Right ventricle myocardium superior (tissue), 1 donor: ENCODE measurements at regions not wholly inside any gene's neighbourhood (a gene's known extent, or its start where the extent isn't known, plus 50 kb on each side); places are given as distances from the start of the nearest gene placed in this dataset.

ENCODE experiments used
- ATAC-seq: fragments of 200-7000 bp; cut with Tn5 transposase; one replicate; pipeline ENCODE4 v1.9.1; 2020; ENCODE audit warnings: mild to moderate bottlenecking; ENCODE audit not compliant: poor library complexity
- DNase-seq: peaks from one replicate; pipeline ENCODE4 v3.0.0-alpha.2; 2020
- intact Hi-C: fragments of 100-400 bp; cut with DNase I; formaldehyde crosslinking; loops from one replicate; pipeline ENCODE4 v1.11.2; 2022
- donor health status: DM: no; HTN: yes; CAD: no; lungs with severe emphysema.

DNA sequence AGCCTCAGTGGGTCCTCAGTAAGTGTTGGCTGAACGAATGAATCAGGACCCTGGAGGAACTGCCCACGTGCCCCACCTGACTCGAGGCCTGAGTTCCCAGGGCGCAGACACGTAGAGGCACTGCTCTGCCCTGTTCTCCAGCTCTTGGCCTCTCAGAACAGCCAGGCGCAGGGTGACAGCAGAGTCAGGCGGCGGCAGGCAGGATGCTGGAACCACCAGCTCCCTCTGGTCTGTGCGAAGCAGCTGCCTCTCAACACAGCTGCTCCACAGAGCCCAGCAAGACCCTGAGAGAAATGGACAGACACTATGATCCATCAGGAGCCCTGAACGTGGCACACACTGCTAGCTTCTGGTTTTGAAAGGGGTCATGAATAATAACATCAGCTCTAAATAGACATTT lies 53.1 kb upstream of the BCO1 start:
- intact Hi-C loops = no loop called here
- DNase-seq (no peak), ATAC-seq (no peak)

DNA sequence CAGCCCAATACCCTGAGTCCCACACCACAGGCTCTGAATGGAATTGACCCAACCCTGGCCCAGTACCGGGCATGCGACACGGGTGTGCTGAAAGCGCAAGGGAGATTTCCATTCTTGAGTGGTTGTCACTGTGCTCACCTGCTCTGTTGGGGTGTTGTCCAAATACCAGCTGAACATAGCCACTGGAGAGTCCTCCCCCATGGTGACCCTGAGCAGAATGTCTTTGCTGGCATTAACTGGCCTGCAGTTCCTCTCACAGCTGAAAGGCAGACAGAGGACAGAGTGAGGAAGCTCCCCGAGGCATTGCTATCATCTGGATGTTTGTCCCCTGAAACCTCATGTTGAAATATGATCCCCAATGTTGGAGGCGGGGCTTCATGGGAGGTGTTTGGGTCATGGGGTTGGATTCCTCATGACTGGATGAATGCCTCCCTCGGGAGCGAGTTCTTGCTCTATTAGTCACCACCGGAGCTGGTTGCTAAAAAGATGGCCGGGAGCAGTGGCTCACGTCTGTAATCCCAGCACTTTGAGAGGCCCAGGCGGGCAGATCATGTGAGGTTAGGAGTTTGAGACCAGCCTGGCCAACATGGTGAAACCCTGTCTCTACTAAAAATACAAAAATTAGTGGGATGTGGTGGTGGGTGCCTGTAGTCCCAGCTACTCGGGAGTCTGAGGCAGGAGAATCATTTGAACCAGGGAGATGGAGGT lies 57.3 kb upstream of the BCO1 start:
- peak; percentile 88 for DNase-seq
- intact Hi-C loops = no loop called here
- ATAC-seq = peak; percentile 94

DNA sequence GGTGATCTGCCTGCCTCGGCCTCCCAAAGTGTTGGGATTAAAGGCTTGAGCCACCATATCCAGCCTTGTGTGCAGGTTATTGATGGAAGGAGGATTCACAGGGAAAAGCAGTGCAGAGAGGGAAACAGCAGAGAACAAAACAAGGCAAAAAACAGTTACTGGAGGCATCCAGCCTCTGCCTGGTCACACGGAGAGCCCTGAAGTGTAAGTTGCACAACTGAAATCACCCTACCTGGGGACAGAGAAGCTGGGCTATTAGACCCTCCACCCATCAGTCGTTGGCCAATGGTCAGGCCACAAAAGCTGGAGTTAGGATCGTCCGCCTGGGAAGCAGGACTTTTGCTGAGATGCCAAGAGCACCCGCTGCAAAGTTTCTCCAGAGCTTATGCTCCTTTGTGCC lies 57.9 kb upstream of the BCO1 start:
- DNase-seq (no peak), ATAC-seq (peak; percentile 24)
- intact Hi-C loops = no loop called here

DNA sequence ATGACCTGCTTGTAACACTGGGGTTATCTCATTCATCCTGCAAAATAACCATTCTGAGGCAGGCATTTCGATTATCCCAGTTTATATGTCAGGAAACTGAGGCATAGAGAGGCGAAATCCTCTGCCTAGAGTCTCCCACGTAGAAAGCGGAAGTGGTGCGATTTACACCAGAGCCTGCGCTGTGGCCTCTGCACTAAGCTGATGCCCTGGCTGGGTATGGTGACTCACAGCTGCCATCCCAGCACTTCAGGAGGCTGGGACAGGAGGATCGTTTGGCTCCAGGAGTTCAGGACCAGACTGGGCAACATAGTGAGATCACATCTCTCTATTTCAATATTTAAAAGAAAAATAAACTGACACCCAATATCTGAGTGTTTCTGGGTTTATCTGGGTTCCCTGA lies 59.3 kb upstream of the BCO1 start:
- no peak for ATAC-seq
- no peak for DNase-seq
- intact Hi-C loops = no loop called here

DNA sequence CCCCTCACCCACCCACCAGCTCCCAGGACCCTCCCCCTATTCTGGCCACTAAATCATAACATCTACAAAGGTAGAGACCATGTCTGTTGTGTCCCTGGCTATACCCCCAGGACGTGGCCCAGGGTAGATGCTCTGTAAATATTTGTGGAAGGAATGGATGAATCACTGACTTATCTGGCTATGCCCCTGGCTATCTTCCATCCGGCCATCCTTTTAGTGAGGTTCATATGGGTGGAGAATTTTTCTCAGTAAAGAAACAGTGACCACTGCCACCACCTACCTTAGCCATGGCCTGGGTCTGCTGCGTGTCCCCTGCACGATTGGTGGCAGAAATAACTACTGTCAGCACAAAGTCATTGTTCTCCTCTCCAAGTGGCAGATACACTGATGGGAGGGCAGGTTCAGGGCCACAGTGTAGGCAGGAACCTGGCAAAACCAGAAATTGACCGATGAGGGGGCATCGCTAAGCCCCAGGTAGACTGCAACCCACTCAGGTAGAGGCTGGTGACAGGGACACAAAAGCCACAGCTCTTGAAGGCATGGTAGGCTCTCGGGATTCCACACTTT lies 63.1 kb upstream of the BCO1 start:
- DNase-seq = no peak
- intact Hi-C loops = no loop called here
- no peak for ATAC-seq

DNA sequence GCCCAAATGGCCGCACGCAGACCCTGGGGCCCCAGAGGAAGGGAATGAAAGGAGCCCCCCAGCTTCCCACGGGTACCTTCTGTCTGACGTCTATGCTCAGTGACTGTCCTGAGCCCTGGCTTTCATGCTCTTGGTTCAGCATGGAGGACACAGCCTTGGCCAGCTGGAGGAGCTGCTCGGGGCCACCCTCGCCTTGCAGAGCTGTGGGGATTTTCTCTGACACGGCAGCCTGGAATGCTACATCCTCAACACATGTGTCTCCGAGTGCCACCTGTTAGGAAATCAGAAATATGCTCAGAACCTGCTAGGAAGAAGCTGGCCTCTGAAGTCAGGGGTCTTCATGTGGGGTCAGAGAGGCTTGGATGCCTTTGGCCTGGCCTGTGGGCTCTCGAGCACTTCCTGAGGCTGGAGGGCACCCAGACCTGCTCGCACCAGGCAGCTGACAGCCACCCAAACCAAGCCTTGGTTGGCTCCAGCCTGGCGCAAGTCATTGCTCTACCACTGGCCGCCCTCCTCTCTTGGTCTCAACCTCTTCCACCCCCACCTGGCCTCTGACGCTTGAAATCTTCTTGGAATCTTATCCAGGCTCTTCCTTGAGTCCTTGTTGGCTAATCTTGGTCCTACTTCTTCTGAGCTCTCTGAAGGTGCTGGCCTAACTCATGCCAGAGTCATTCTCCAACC lies 63.7 kb upstream of the BCO1 start:
- no peak for DNase-seq
- no peak for ATAC-seq
- intact Hi-C loops = no loop called here

DNA sequence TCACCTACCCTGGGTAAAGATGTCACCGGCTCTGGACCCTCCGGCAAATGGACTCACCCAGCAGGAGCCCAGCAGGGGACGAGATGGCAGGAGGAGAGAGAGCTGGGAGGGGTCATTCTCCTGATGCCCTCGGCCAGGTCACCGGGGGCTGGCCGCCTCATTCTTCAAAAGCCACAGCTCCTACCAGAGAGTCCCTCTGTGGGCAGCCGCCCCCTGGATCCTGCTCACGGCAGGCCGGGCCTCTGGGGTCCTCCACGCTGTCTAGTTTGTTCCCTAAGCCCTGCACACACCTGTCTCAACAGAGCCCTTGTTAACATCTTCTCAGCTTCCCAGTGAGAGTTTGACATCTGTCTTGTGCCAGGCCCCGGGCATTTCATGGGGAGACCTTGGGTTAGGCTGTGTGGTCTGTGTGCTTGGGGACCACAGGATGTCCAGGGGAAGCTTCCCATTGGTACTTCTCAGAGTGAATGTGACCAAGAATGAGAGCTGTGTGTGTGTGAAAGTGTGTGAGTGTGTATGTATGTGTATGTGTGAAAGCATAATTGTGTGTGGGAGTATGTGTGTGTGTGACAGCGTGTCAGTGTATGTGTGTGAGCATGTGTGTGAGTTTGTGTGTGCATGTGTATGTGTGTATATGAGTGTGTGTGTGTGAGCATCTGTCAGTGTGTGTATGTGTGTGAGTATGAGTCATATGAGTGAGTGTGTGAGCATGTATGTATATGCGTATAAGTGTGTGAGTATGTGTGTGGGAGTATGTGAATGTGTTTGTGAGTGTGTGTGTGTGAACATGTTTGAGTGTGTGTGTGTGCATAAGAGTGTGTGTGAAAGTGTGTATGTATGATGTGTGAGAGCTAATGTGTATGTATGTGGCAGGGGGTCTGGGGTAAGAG lies 65.5 kb upstream of the BCO1 start:
- intact Hi-C loops = no loop called here
- ATAC-seq (no peak), DNase-seq (no peak)

DNA sequence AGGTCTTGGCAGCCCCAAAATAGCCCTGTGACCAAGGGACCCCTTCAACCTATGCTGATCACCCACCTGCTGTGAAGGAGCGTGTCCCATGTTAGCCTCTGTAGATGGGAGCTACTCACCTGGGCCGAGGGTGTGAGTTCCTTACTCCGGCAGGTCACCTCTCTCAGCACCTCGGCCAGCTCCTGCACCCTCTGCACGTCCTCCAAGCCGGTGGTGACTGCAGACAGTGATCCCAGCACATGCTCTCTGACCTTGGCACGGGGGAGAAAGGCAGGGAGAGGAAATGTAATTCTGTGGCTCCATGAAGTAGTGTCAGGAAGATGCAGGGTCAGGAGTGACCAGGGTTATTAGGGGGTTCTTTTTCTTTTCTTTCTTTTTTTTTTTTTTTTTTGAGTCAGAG lies 67.7 kb upstream of the BCO1 start:
- ATAC-seq = no peak
- no peak for DNase-seq
- intact Hi-C loops = no loop called here

DNA sequence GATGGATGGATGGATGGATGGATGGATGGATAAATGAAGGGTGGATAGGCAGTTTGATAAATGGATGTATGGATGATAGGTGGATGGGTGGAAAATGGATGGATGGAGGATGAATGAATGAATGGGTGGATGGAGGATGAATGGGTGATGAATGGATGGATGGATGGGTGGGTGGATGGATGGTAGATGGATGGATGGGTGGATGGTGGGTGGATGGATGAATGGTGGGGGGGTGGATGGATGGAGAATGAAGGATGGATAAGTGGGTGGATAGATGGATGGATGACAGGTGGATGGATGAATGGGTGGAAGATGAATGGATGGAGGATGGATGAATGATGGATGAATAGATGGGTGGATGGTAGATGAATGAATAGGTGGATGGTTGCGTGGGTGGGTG lies 70.1 kb upstream of the BCO1 start:
- intact Hi-C loops = no loop called here
- no peak for DNase-seq
- no peak for ATAC-seq

DNA sequence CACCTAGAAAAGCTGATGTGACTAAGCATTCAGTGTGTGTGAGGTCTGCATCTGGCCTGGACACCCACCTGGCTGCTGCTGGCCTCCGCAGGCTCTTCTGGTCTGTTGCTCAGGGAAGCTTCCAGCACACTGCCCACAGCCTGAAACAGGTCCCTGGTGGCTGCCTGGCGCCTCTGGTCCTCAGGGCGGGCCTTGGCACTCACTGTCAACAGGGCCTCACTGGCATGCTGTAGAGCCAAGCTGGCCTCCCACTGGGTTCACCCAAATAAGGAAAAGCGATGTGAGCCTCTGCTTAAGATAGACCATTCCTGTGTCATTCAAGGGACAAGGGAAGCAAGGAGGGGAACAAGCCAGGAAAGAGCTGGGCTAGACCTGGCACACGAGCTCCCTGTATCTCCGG lies 70.6 kb upstream of the BCO1 start:
- peak; percentile 55 for DNase-seq
- peak; percentile 72 for ATAC-seq
- intact Hi-C loops = no loop called here

DNA sequence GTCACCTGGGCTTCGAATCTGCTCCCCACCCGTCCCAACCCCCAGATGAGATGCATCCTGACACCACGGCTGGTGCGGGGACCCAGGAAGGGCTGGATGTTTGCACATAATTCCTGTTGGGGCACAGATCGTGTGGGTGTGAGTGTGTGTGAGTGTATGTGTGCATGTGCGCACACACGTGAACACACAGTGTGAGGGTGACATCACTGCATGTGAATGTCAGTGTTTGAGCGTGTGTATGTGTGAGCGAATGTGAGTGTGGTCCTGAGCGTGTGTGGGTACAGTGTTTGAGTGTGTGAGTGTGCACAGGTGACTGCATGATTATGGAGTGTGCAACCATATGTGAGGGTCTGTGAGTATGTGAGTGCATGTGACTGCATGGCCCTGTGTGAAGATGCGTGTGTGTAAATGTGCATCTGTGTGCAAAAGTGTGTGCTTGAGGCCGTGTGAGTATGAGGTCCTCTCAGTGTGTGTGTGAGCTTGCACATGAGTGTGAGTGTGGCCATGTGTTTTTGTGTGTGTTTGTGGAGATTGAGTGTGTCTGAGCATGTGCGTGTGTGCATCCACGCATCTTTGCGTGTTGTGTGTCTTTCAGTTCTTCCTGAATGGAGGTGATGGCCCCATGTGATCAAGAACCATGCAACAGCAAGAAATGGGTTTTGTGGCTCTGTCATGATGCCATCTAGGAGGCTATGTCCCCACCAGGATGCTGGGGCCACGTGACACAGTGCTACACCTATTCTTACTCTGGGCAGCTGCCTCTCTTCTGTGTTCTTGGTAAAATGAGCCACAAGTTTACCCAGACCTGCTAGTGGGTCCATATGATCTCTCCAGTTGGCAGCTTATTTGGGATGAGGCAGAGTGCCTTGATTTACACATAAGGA lies 70.5 kb upstream of the GCSH start:
- intact Hi-C loops = no loop called here
- DNase-seq (no peak), ATAC-seq (no peak)

DNA sequence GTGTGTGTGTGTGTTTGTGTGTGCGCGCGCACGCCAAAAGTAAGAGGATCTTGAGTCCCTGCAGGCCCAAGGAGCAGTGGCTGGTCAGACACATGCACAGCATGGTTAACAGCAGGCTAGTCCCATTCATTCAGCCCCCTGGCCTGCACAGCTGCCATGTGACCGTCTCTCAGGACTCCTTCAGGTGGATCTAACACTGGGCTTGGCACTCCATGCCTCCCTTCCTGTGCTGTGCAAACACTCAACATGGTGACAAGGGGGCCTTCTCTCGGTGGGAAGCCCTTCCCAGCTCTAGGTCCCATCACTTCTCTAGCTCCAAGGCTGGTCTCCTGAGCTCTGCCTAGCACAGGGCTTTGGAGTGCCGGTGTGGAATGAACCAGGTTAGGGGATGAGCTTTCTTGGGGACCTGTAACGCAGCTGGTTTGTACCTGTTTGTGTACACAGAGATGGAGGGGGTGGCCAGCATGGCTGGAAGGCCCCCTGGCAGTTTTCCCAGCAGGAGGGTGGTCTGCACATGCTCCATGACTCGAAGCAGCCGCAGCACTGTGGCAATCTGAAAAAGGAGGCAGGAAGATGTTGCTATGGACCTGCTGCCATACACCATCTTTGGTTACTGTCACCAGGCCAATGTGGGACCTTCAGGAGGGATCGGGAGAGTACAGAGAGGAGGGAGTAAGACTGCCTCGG lies 69.4 kb upstream of the GCSH start:
- DNase-seq = no peak
- intact Hi-C loops = no loop called here
- ATAC-seq = no peak

DNA sequence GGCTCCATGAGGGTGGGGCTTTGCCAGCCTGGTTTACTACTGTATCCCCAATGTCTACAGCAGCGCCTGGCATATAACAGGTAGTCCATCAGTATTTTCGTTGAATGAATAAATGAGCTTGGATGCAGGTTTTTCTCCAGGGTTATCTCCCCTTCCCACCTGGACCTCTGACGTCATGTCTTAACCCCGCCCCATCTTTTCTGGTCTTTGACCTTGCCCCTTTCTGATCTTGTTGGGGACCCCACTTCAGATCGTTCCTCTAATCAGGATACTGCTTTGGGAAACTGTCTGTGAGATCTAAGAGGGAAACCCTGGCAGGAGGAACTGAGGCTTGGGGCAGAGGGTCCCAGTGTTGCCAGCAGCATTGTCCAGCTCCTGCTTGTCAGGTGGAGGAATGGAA lies 68.8 kb upstream of the GCSH start:
- intact Hi-C loops = no loop called here
- no peak for ATAC-seq
- DNase-seq = no peak

DNA sequence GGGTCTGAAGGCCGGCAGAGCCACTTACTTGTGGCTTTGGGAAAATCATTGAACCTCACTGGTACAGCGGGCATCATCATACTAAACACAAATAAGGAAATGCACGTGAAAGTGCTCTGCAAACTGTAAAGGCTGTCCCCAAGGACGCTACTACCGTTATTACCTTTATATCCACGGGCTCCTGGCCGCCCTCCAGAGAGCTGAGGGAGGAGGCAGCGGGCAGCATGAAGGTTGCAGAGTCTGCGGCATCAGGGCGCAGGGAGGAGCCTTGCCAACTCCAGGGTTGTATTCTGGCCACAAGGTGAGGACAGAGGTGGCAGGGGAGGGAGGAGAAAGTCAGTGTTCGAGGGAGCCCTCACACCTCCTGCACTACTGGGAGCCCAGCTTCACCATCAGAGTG lies 68.3 kb upstream of the GCSH start:
- ATAC-seq (no peak), DNase-seq (no peak)
- intact Hi-C loops = no loop called here

DNA sequence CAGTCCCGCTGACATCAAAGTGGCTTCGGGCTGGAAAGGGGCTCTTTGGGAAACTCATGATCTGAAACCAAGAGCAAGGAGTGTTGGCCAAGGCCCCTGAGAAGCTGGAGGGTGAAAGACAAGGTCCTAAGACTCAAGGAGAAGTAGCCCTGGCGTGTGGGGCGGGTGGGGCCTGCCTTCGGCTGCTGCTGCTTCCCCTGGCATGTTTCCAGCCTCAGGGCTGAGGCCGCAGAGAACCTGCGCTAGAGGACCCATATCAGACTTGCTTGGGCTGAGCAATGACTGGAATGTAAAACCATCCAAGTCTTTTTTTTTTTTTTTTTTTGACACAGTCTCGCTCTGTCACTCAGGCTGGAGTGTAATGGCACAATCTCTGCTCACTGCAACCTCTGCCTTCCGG lies 67.5 kb upstream of the GCSH start:
- no peak for DNase-seq
- ATAC-seq = no peak
- intact Hi-C loops = no loop called here

DNA sequence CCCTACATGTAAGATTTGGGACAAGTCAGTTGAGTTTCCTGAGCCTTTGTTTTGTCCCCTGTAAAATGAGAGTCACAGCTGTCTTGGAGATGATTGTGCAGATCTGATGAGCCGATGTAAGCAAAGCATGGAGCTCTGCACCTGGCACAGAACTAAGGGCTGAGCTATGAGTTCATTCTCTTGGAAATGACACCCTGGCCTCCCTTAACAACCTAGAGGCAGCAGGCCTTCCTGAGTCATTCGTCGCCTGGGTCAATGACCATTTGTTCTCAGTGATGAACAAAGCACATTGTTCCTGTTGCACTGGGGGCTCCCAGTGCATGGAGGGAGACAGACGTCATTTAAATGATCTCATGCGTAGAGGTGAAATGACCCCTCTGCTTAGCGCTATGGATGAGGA lies 62.8 kb upstream of the GCSH start:
- intact Hi-C loops = no loop called here
- ATAC-seq (no peak), DNase-seq (no peak)

DNA sequence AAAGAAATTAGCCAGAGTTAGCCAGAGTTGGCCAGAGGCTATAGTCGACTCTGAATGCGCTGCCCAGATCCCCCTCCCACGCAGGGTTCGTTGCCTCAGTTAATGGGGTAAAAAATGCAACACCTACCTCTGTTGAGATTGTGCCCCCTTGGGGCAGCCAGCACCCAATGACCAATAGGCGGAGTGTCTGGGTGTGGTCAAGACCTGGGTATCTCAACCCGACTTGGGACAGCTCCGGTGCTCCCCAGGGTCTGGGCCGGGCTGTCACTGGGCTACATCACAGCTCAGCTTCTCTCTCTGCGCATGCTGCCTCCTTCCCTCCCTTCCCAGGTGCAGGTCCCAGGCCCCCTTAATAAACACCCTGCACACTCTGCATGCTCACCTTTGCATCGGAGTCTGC lies 59.6 kb upstream of the GCSH start:
- DNase-seq (no peak), ATAC-seq (no peak)
- intact Hi-C loops = no loop called here

DNA sequence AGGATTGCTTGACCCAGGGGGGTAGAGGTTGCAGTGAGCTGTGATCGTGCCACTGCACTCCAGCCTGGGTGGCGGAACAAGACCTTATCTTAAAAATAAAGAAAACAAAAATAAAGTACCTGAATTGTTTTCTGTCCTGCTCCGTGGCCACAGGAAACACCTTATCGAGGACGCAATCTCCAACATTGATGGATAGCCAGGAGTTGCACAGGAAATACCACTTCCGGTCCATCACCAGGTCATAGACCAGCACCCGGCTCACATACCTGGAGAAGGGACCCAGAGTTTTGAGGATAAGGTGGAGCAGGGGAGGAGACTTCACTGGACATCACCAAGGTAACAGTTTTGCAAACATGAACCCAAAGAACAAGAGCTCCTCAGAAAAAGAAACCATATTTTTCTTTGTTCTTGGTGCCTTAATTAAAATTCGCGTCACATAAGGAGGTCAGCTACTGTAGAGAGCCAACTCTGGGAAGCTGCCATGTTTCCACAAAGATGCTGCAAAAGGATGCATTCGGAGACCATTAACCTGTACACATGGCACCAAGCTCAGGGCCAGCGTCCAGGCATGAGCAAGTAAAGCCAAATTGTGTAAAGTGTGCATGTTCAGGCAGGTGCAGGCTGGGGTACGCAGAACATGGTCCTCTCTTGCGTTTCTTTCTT lies 55.6 kb upstream of the GCSH start:
- ATAC-seq (no peak), DNase-seq (no peak)
- intact Hi-C loops = no loop called here
